22Rv1 (cell line): ENCODE measurements at regions not wholly inside any gene's neighbourhood (a gene's known extent, or its start where the extent isn't known, plus 50 kb on each side); places are given as distances from the start of the nearest gene placed in this dataset.

Experiments
- ZFX ChIP-seq: fragments of 450-650 bp; IDR thresholded peaks from 2 replicates; pipeline ENCODE4 v1.6.1; 2017; ENCODE audit warnings: antibody characterized with exemption, borderline replicate concordance
- TF ChIP-seq, protein P1 (sequence below): fragments of 450-650 bp; IDR thresholded peaks from 2 replicates; pipeline ENCODE4 v1.5.1; 2017; ENCODE audit warnings: mild to moderate bottlenecking

GRCh38 chr3:95354489-95354888 lies 1291.6 kb downstream of the NSUN3 start:
- TF ChIP-seq, protein P1, sequence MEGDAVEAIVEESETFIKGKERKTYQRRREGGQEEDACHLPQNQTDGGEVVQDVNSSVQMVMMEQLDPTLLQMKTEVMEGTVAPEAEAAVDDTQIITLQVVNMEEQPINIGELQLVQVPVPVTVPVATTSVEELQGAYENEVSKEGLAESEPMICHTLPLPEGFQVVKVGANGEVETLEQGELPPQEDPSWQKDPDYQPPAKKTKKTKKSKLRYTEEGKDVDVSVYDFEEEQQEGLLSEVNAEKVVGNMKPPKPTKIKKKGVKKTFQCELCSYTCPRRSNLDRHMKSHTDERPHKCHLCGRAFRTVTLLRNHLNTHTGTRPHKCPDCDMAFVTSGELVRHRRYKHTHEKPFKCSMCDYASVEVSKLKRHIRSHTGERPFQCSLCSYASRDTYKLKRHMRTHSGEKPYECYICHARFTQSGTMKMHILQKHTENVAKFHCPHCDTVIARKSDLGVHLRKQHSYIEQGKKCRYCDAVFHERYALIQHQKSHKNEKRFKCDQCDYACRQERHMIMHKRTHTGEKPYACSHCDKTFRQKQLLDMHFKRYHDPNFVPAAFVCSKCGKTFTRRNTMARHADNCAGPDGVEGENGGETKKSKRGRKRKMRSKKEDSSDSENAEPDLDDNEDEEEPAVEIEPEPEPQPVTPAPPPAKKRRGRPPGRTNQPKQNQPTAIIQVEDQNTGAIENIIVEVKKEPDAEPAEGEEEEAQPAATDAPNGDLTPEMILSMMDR = no peak
- no peak for TF ChIP-seq ZFX
